HG03432 (cell line): ENCODE measurements at regions not wholly inside any gene's neighbourhood (a gene's known extent, or its start where the extent isn't known, plus 50 kb on each side); places are given as distances from the start of the nearest gene placed in this dataset.
A peak's percentile ranks its signal among the peaks of the same experiment; 100 is the strongest.
"Not testable (repeated sequence)": the region's sequence is repeated elsewhere in the genome, so short reads cannot be mapped to it uniquely, and the experiment has no call there.

Experiments
- ATAC-seq: cut with Tn5 transposase; IDR thresholded peaks from one replicate; pipeline ENCODE4 v1.9.1; 2021; ENCODE audit warnings: mild to moderate bottlenecking, moderate library complexity; ENCODE audit not compliant: unreplicated experiment

DNA sequence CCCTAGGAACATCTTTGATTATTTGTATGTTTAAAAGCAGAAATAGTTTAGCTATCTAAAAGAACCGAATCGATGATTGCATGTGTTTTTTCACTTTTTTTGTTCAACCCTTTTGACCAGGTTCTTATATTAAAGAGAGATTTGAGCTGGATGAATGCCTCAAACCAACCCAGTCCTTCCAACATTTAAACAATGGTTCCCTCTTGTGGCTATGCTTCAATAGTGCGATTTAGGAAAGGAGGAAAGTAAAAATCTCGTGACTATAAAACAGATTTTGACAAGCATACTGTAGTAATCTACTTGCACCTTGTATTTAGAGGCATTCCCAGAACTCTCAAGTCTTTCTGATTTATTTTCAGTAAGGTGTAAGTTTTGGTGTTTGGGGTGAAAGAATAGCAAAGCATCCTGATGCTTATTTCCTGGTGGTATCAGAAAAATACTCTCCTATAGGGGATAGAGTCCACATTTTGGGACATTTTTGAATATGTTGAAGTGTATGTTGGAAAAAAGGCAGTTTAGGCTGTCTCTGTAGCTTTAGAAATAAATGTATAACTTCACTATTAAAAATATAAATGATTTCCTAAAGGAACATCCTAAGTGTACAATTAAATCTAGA lies 159.6 kb upstream of the KCNH8 start:
- no peak for ATAC-seq

DNA sequence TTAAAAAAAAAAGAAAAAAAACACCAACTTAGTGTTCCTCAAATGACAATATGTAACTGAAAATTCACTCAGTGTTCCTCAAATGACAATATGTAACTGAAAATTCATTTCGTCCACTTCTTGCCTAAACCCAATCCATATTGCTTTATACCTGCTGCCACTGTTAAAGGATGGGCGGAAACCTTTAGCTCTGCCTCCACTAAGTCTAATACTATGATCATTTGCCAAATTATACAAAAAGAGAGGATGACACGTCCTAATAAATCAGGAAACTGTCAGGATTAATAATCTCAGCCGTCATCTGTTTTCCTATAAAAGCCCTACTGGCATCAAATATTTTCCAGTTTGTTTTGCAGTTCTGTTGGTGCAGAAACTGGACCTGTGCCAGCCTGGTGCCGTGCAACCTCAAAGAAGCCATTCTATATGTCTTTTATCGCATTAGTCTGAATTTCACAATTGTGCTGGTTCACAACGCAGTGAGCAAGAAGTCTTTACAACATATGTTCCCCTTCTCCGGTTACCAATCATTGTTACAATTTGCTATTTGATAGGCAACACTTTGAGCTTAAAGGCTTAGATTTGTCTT lies 160.4 kb upstream of the KCNH8 start:
- ATAC-seq = no peak

DNA sequence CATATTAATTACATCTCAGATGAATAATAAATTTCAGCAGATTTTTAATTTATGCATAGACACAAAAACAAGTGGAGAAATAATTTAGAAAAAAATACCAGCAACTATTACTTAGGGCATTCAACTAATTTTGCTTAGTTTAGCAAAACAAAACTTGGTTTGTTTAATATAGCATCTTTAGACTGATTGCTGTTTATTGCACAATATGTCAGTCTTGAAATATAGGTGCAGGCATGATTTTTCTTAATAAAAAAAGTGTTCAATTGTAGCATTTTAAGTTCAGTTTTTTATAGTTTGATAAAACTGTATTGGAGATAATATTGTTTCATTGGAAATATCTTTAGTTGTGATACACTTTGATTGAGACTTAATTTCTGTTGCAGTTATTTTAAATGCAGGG lies 161.2 kb upstream of the KCNH8 start:
- no peak for ATAC-seq

DNA sequence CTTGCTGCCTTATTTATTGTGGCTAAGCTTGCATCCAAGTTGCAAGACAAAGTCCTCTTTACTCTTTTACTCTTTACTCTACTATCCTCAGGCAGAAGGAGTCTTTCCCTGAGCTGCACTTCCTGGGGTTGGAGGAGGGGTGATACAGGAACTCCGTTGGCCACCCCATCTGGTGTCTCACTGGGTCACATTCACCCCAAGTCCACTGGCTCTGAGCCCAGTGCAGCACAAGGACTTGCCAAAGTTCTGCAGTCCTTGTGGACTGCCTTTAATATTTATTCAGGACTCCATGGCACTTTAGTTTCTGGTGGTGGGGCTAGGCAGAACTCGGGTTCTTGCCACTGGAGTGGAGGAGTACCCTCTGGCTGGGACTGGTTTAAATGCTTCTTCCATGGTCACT lies 165.4 kb upstream of the KCNH8 start:
- no peak for ATAC-seq

DNA sequence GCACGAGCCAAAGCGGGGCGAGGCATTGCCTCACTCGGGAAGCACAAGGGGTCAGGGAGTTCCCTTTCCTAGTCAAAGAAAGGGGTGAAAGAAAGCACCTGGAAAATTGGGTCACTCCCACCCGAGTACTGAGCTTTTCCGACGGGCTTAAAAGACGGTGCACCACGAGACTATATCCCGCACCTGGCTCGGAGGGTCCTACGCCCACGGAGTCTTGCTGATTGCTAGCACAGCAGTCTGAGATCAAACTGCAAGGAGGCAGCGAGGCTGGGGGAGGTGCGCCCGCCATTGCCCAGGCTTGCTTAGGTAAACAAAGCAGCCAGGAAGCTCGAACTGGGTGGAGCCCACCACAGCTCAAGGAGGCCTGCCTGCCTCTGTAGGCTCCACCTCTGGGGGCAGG lies 172.2 kb upstream of the KCNH8 start:
- ATAC-seq = not testable (repeated sequence)

DNA sequence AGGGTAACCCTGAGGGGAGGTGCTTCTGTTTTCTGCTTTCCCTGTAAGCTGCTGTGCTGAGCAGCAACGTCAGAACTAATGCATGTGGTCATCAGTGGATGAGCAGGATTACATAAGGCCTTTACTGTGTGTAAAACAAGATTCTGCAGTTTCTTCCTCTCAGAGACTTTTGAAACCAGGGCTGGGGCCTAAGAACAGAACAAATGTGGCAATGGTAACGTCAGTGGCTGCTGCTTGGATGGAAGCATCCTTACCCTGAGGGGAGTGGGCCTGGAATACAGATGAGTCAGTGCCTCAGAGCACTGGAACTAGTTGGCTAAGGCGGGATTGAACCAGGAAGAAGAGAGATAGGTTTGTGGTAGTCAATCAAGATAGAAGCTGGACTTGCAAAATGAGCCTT lies 180.2 kb upstream of the KCNH8 start:
- no peak for ATAC-seq

DNA sequence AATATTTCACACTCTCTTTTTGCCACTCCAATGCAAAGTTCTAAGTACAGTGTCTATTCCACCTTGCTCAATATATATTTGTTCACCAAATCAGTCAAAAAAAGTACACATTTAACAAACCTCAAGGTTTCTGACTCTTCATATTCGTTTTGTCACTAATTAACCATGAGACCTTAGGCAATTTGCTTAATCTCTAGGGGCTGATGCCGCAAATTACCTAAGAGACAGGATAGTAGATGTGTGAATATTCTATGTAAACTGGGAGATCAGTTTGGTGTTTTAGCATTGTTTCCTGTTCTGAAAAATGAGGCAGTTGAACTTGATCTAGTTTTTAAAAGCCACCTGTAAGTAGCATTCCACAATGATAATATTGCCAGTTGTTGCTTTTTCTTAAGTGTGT lies 182.5 kb upstream of the KCNH8 start:
- no peak for ATAC-seq

DNA sequence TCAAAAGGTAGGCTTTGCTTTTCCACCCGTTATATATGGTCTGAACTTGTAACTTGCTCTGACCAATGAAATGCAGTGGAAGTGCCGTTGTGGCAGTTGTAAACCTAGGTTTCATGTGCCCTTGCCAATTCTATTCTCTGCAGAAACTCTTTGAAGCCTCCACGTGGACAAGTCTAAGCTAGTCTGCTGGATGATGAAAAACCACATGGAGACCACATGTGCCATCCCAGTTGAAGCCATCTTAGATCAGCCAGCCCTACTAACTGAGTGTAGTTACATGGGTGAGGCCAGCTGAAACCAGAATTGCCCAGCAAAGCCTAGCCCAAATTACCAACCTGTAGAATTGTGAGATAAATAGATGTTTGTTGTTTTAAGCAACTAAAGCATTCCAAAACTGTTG lies 183.7 kb upstream of the KCNH8 start:
- ATAC-seq = no peak

DNA sequence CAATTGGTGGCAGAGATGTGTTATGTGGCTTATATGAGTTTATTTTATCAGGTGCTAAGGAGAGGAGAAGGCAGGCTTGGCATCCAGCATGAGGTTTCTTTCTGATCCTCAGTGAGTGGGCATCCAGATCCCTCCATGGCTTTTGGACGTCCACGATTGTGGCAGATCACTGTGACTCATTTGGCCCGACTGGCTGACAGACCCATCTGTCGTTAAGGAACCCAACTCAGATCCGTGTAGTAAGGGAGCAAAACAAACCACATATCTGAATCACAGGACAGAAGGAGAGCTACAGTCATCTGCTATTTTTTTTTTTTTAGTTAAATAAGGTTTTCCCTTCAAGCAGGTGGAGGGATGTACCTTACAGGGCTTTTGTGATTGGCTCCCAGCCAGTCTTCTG lies 197.0 kb upstream of the KCNH8 start:
- no peak for ATAC-seq

DNA sequence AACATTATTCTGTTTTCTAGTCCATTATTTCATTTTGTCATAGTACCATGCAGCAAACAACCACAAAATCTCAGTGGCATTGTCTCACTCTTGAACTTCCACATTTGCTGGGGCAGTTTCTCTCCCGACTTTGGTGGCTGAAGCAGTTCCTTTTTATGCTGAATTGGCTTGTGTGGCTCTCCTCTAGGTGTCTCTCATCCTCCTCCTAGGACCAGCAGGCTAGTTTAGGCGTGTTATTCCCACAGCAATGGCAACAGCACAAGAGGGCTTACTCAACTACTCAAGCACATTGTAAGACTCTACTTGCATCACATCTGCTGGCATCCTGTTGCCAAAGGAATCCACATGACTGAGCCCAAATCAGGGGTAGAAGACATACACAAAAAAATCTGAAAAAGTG lies 201.8 kb upstream of the KCNH8 start:
- ATAC-seq = no peak

DNA sequence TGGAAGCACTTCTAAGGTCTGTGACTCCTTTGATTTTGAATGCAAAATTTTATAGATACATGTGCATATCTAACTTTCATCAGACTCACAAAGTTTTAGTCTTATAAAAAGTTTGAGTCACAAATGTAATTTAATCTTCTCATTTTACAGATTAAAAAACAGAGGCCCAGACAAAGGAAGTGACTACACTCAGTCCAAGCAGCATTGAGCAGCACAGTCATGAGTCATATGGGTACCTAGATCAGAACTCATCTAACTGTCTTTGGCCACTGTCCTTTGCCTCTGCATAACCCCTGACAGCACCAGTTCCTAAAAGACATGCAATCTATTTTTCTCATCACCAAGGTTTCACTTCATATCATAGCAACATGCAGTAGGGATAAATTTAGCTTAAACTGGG lies 210.7 kb upstream of the KCNH8 start:
- ATAC-seq = peak; percentile 86

DNA sequence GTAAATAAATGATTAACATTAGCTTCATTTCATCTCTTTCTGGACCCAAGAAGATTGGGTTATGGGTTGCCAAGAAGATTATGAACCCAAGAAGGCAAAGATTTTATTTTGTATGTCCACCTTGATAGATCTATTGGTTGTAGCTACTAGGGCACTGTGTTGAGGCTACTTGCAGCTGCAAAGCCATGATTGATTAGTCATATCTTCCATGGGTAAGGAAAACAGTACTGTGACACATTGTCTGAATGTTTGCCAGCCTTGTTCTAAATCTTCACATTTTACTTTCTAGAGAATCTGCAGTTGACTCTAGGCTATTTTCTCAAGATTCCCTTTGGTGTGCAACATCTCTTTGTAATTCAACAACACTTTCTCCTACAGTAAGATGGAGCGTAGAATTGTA lies 229.2 kb upstream of the KCNH8 start:
- no peak for ATAC-seq

DNA sequence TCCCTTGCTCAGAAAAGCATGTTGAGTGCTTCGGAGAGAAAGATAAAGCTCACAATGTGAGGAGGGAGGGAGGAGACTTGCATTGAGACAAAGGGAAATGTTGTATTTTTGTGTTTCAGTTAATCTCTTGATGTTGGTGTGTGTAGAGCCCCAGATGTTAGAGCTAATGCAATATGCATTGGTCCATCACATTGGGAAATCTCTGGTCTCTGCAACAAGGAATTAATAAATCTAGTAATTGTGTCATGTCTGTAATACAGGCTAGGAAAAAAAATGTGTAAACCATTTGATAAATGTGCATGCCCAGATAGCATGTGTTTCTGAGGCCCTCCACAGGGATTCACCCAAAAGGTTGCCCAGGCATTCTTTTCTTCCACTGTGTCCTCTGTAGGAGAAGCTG lies 230.4 kb upstream of the KCNH8 start:
- ATAC-seq = no peak

DNA sequence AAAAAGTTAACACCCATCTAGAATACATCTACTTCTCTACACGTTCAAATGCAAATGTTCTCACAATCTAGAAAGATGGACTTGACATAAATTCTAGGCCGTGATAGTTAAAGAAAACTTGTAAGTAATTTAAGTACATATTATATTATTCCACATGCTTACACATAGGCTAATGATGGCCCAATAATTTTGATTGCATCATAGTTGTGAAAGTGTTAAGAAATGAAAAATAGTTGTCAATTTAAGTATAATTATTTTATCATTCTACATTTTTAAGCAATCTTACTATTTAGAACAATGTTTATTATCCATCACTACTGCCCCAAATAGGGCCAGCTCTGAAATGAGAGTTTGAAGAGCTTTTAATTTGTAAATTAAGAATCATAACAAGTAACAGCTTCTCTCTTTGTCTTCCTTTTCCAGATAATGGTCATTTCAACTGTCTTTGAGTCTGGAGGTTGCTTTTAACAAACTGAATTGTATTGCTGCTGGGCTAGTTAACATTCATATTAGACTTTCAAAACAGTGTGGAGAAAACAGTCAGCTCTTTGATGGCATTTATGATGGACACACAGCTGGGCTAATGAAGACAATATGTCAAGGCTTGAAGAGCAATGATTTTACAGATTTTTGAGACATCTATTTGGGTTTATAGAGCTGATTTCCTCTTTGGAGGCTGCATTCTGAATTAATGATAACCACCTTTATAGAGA lies 246.1 kb upstream of the KCNH8 start:
- no peak for ATAC-seq

DNA sequence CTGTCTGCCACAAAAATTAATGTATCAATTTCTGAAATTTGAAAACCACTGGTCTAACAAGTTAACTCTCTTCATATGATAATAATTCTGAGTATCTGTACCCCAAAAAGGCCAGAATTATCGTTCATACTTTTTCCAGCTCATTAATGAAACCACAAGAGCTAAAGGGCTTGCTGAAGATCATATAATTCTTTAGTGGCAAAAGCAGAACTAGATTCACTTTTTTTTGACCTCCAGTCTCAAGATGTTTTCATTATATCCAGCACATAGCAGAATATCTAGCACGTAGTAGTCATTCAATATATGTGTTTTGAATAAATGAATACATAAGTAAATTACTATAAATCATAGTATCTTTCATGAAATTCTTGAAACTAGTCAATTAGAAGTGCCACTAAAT lies 246.7 kb upstream of the KCNH8 start:
- no peak for ATAC-seq

DNA sequence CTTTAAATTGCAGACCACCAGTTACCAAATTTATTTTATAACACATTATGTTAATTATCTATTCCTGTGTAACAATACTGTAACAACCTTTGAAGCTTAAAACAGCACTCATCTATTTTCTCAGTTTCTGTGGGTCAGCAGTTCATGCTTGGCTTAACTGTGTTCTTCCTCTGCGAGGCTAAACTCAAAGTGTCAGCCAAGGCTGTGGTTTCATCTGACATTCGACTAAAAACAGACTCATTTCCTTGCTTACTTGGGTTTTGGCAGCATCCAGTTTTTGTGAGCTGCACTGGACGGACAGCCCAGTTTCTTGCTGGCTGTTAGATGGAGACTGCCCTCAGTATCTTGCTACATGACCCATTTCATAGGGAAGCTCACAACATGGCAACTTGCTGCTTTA lies 247.3 kb upstream of the KCNH8 start:
- peak; percentile 93 for ATAC-seq

DNA sequence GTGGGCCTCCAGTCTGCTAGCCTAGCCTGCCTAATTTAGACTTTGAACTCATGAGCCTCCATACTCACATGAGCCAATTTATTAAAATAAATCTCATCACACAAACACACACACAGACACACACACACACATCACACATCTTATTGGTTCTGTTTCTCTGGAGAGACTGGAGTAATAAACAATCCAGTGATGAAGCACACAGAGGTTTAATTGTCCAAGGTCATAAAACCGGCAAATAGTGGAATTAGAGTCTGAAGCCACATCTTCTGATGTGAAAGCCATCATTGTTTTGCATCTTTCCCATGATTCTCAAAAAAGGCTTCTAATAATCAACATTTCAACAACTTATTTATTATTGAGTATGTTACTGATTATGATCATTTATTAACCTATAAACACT lies 249.4 kb upstream of the KCNH8 start:
- no peak for ATAC-seq

DNA sequence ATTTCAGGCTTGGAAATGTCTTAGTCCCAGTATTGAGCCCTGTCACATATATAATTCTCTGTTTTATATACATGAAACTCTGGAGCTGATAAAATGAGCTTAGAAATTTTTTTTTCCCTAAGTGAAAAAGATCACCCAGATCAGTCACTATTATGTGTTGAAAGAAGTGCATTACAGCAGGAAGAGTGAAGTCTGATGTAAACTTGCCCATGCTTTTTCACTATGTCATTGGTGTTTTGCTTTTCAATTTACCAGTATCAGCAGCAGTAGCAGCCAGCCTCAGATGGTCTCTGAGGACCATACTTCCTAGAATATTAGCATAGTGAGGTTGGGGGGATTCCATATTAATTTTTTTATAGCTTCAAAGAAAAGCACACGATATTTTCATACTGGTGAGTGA lies 255.6 kb upstream of the KCNH8 start:
- ATAC-seq = no peak

DNA sequence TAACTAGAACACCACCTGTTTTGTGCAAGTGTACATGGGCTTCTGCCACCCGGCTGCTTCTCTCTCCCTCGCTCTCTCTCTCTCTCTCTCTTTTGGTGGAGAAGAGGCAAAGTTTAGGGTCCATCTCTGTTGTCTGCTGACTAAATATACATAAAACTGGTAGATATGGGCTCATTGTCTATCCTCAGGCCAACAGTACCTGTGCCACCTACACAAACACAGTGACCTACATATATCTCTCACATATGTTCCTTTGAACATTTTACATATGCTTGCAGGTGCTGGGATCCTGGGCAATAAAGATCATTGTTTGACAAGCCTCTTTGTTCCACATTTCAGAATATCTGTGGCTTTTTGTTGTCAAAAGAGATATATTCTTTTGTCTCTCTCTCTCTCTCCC lies 256.3 kb upstream of the KCNH8 start:
- no peak for ATAC-seq

DNA sequence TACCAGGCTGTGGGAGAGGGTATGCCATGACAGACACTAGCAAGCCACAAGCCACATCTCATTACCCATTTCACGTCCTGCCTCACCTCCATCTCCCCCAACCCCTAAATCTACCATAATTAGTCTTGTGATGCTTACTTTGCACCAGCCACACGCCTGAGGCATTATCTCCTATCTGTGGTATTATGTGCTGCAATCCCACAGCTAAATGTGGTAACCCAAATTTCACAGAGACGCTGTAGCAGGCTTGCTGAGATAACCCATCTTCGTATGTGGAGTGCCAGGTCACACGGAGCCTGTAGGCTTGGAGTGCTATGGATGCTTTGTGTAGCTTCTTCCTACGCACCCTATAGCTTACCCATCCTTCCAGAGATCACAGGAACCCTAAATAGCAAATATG lies 256.7 kb upstream of the KCNH8 start:
- no peak for ATAC-seq

DNA sequence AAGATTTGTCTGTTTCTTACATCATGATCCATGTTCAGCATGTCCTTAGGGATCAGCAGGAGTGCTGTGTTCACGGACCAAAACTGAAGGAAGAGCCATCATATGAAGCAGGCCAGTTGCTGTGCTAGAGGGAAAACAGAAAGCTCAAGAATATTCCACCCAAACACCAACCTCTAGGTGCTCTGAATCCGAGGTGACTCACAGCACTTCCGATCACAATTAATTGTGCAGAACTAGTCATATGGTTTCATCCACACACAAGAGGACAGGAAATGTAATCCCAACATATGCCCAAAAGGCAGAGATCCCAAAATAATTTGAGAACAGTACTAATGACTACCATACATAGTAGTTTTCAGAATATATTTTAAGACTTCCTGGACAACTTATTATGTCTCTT lies 257.9 kb upstream of the KCNH8 start:
- ATAC-seq = no peak

DNA sequence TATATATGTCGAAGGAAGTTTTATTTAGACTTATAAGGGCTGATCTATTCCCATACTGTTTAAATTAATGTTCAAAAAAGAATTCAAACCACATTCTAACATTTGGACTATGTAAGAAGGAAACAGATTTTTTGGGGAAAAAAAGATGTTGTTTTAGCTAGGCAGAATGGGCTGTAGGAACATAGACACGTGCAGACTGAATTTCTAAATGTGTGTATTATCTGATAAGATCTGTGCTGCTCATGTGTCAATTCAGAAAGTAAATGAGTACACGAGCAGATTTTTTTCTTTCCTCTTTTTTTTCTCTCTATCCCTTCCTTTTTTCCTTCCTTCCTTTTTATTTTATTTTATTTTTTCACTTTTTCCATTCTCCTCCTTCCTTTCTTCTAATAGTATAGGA lies 259.5 kb upstream of the KCNH8 start:
- ATAC-seq = no peak

DNA sequence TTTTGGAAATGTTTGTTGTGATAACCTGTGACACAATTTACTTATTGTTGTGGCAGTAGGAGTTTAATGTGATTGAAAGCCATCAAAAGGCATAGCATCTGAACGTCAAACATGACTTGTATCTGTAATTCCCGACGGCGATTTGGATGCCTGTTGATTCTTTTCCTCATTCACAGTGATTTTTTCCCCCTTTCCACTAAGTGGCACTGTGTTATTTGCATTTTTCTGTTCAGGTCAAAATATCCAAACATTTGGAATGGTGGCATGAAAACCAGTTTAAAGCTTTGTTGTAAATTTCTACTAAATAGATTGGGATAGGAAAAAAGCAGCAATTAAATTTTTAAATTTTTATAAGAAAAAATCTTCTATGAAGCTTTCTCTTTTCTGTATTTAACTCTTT lies 259.9 kb upstream of the KCNH8 start:
- no peak for ATAC-seq
